ENCODE measurements at regions not wholly inside any gene's neighbourhood (a gene's known extent, or its start where the extent isn't known, plus 50 kb on each side); places are given as distances from the start of the nearest gene placed in this dataset.

- H4K91ac ChIP-seq (ENCODE audit: insufficient read length, low read depth, low read length), result no peak overlapping the region
- no peak overlapping the region for H4K8ac ChIP-seq (replicated peaks; ENCODE audit: insufficient read length, low read depth, low read length)
- Mint-ChIP-seq H3K36me3 (ENCODE audit: insufficient read depth in 1 of 3, low read depth in 3 of 3) (no peaks in the 10 kb centered on the region; a peak in 1 of 7 replicates), H3K4me3 (no peak overlapping the region), H3K27me3 (ENCODE audit: low read depth) (peaks cover 12% of the 10 kb centered on the region), H3K4me1 (peaks cover 6 to 27% of the 10 kb centered on the region in 2 experiments; a peak in 3 of 4 replicates), H3K9me3 (no peaks in the 10 kb centered on the region; a peak in 1 of 5 replicates), H3K27ac (no peak overlapping the region)
- no peak overlapping the region for H2BK12ac ChIP-seq (ENCODE audit: insufficient read length, low read depth, low read length)
- H2BK120ac ChIP-seq (ENCODE audit: low read depth, low read length, poor library complexity, severe bottlenecking), result no peak overlapping the region
- H3K18ac ChIP-seq (ENCODE audit: insufficient read length, low read depth, low read length), result no peak overlapping the region
- TF ChIP-seq, protein P1, sequence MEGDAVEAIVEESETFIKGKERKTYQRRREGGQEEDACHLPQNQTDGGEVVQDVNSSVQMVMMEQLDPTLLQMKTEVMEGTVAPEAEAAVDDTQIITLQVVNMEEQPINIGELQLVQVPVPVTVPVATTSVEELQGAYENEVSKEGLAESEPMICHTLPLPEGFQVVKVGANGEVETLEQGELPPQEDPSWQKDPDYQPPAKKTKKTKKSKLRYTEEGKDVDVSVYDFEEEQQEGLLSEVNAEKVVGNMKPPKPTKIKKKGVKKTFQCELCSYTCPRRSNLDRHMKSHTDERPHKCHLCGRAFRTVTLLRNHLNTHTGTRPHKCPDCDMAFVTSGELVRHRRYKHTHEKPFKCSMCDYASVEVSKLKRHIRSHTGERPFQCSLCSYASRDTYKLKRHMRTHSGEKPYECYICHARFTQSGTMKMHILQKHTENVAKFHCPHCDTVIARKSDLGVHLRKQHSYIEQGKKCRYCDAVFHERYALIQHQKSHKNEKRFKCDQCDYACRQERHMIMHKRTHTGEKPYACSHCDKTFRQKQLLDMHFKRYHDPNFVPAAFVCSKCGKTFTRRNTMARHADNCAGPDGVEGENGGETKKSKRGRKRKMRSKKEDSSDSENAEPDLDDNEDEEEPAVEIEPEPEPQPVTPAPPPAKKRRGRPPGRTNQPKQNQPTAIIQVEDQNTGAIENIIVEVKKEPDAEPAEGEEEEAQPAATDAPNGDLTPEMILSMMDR (conservative IDR thresholded peaks at IDR 0.05), result no peak
- no peak overlapping the region for H2AK5ac ChIP-seq (ENCODE audit: insufficient read length, low read length)
- no peaks in the 10 kb centered on the region for H3K79me1 ChIP-seq (ENCODE audit: insufficient read depth, low read depth, low read length, poor library complexity, severe bottlenecking)
- H3K4me2 ChIP-seq (ENCODE audit: insufficient read depth, insufficient read length, low read length), result no peak overlapping the region
- H3K9me3 ChIP-seq (ENCODE audit: control insufficient read depth, low read depth, low read length), result no peaks in the 10 kb centered on the region
- no peaks in the 10 kb centered on the region for H4K20me1 ChIP-seq (ENCODE audit: control insufficient read depth, insufficient read depth, insufficient read length)
- H2BK20ac ChIP-seq (ENCODE audit: low read depth, low read length, poor library complexity, severe bottlenecking), result no peak overlapping the region
- no peak overlapping the region for H3K14ac ChIP-seq (ENCODE audit: insufficient read depth, low read length)
- no peak overlapping the region for H3K9ac ChIP-seq (ENCODE audit: extremely low read depth, insufficient read length, low read length)
- H3K23me2 ChIP-seq (ENCODE audit: insufficient read length, low read depth, low read length, poor library complexity, severe bottlenecking), result no peaks in the 10 kb centered on the region
- H2BK15ac ChIP-seq (ENCODE audit: low read depth, low read length), result no peak overlapping the region
- no peaks in the 10 kb centered on the region for H3K27me3 ChIP-seq (ENCODE audit: insufficient read depth, low read length)
- H3K4me1 ChIP-seq (ENCODE audit: insufficient read depth, low read length), result no peaks in the 10 kb centered on the region; the same call in 1 of the 2 replicates
- H3K79me2 ChIP-seq (ENCODE audit: insufficient read depth, low read length), result no peaks in the 10 kb centered on the region
- no peak overlapping the region for H3K4ac ChIP-seq (ENCODE audit: low read depth, low read length)
- H3K27ac ChIP-seq (ENCODE audit: insufficient read length, low read depth, low read length), result no peak overlapping the region
- DNase-seq, result no peak
- no peak overlapping the region for H3K23ac ChIP-seq (ENCODE audit: insufficient read length, low read depth, low read length)
- no CpG with 5 or more reads among the region's 6 CpGs for WGBS (ENCODE audit: extremely low coverage, insufficient read length, low lambda C conversion rate)
- H2AFZ ChIP-seq (ENCODE audit: low read length), result no peak overlapping the region
- H3K56ac ChIP-seq (ENCODE audit: insufficient read length, low read depth, low read length), result no peak overlapping the region
- H4K5ac ChIP-seq (ENCODE audit: insufficient read length, low read depth, low read length), result no peak overlapping the region
- no peak overlapping the region for H2BK5ac ChIP-seq (ENCODE audit: insufficient read length, low read length)
- H3T11ph ChIP-seq (ENCODE audit: low read length), result no peak overlapping the region
Observed at GRCh38 chr15:27685644-27686043, 413.5 kb downstream of the OCA2 start.
